ENCODE measurements at regions not wholly inside any gene's neighbourhood (a gene's known extent, or its start where the extent isn't known, plus 50 kb on each side); places are given as distances from the start of the nearest gene placed in this dataset. TPM values are rescaled to one million over a fixed set of nuclear protein-coding genes. Genes with fewer than 3 reads are reported as not detected.

- ChIA-PET POLR2A (no interaction called here), CTCF (ENCODE audit: low intra/inter-chr PET ratio) (no interaction called here)
- no peaks in the 10 kb centered on the region for H3K79me2 ChIP-seq (ENCODE audit: control insufficient read depth, insufficient read depth, low read length)
- intact Hi-C loops (cut with micrococcal nuclease) (no loop called here), in situ Hi-C loops (cut with MboI) (no loop called here)
- DNase-seq (ENCODE audit: extremely low read depth in 1 of 4, low spot score in 3 of 4) (no peak), FAIRE-seq (no peak), ATAC-seq (no peak)
- no peak overlapping the region for H3K27ac ChIP-seq (ENCODE audit: extremely low read depth, low read depth, low read length)
- no peak for TF ChIP-seq MBD2 (IDR thresholded peaks at IDR 0.05; ENCODE audit: borderline replicate concordance, low read depth)
- TF ChIP-seq ZNF318 (IDR thresholded peaks at IDR 0.05; ENCODE audit: borderline replicate concordance in 1 of 2, low read depth in 1 of 2): no peak
- no peaks in the 10 kb centered on the region for H3K4me1 ChIP-seq (replicated peaks in 1 of 2; ENCODE audit: control insufficient read depth in 2 of 2, insufficient read depth in 2 of 2, low read length in 2 of 2)
- no peak overlapping the region for H3K4me3 ChIP-seq
- no peak overlapping the region for H3K4me2 ChIP-seq (ENCODE audit: insufficient read depth, low read length)
- no peak overlapping the region for H3K9ac ChIP-seq (ENCODE audit: insufficient read depth in 1 of 2, low read depth in 2 of 2, low read length in 2 of 2)
- no peaks in the 10 kb centered on the region for H4K20me1 ChIP-seq (replicated peaks; ENCODE audit: control insufficient read depth, insufficient read depth, low read length)
- BruUV-seq (replicated peaks): no TSS peak
- no peak overlapping the region for H2AFZ ChIP-seq (ENCODE audit: low read depth, low read length)
- no peaks in the 10 kb centered on the region for H3K9me1 ChIP-seq (ENCODE audit: control insufficient read depth, insufficient read depth, low read length)
- no peaks in the 10 kb centered on the region for H3K27me3 ChIP-seq (ENCODE audit: control insufficient read depth in 2 of 2, insufficient read depth in 2 of 2, low read length in 2 of 2)
- no peaks in the 10 kb centered on the region for H3K9me3 ChIP-seq (replicated peaks; ENCODE audit: control insufficient read depth, insufficient read depth, low read depth, low read length)
- no peaks in the 10 kb centered on the region for H3K36me3 ChIP-seq (ENCODE audit: control insufficient read depth, insufficient read depth, low read length)
Observed at GRCh38 chr4:113811359-113811758, 49.8 kb upstream of the CAMK2D start.

Small RNA genes lying in the stretch of these regions (small RNA-seq; reads per million reads assigned to genes)
- not detected for gene AC111193.1

Measured in K562 (cell line).